HCT116 (cell line): ENCODE measurements at regions not wholly inside any gene's neighbourhood (a gene's known extent, or its start where the extent isn't known, plus 50 kb on each side); places are given as distances from the start of the nearest gene placed in this dataset.

Experiments
- ATAC-seq: fragments of 200-7000 bp; cut with Tn5 transposase; 2 replicates; pipeline ENCODE4 v1.9.1; 2020; ENCODE audit warnings: mild to moderate bottlenecking, moderate library complexity
- BruUV-seq: library from RNA; stranded (reverse); fragments of 400-500 nt; replicated peaks from 2 replicates; lab custom pipeline; 2021; lab: Mats Ljungman, UMichigan
- CTCF ChIA-PET: fragments of 300-600 bp; sonication (Branson Sonifier 250); formaldehyde crosslinking; loops from one replicate; lab custom pipeline; 2021; ENCODE audit warnings: antibody characterized with exemption; lab: Charles Lee
- POLR2A ChIA-PET: fragments of 300-600, 350-600 bp; sonication (Branson Sonifier 250); formaldehyde crosslinking; loops from one replicate; lab custom pipeline; 2021; ENCODE audit warnings: antibody characterized with exemption; lab: Charles Lee
- RAD21 ChIA-PET, 2 experiments: fragments of 300-600 bp; sonication (Branson Sonifier 250); formaldehyde crosslinking; loops; one replicate each; lab custom pipeline; 2023; ENCODE audit warnings: low total read pairs in 2 of 2; ENCODE audit not compliant: uncharacterized antibody in 2 of 2, unreplicated experiment in 2 of 2, low non-redundant PET in 1 of 2; lab: Charles Lee
- DNase-seq: peaks from one replicate; pipeline ENCODE4 v3.0.0-alpha.2; 2010; ENCODE audit warnings: low read depth, low spot score
- H2AFZ ChIP-seq: fragments of 200-600 bp; shearing (Covaris generic), sonication (generic); 2 replicates; pipeline ENCODE4 v1.6.1; 2017; ENCODE audit warnings: low read depth, mixed run types, mixed read lengths, antibody characterized with exemption, low read length; ENCODE audit not compliant: poor library complexity, severe bottlenecking
- H3K27ac ChIP-seq: 2 replicates; pipeline ENCODE4 v1.5.1; 2012; ENCODE audit warnings: low read depth, low read length
- H3K27me3 ChIP-seq: fragments of 200-600 bp; sonication (generic); 2 replicates; pipeline ENCODE4 v1.6.1; 2016; ENCODE audit warnings: mixed run types, low read length, mixed read lengths; ENCODE audit not compliant: insufficient read depth
- H3K36me3 ChIP-seq, 2 experiments: fragments of 200-500 bp in 1 of 2; fragments of 200-600 bp in 1 of 2; sonication (Bioruptor generic) in 1 of 2; sonication (generic) in 1 of 2; 2 replicates each; pipeline versions ENCODE4 v1.5.1 to v1.6.1; 2014 to 2016; ENCODE audit warnings: low read length in 2 of 2, inconsistent platforms in 1 of 2, mixed read lengths in 1 of 2, mixed run types in 1 of 2; ENCODE audit not compliant: insufficient read depth in 2 of 2, control insufficient read depth in 1 of 2
- H3K4me1 ChIP-seq, 2 experiments: fragments of 200-600 bp in 1 of 2; sonication (generic) in 1 of 2; 2 replicates each; pipeline versions ENCODE4 v1.5.1 to v1.6.1; 2012 to 2017; ENCODE audit warnings: low read length in 2 of 2, inconsistent platforms in 1 of 2, mild to moderate bottlenecking in 1 of 2, mixed read lengths in 1 of 2, mixed run types in 1 of 2, moderate library complexity in 1 of 2; ENCODE audit not compliant: insufficient read depth in 2 of 2, control insufficient read depth in 1 of 2
- H3K4me2 ChIP-seq: fragments of 200-600 bp; sonication (generic); 2 replicates; pipeline ENCODE4 v1.6.1; 2017; ENCODE audit warnings: mixed run types, low read length, mixed read lengths
- H3K4me3 ChIP-seq, 2 experiments: fragments of 200-600 bp in 1 of 2; sonication (generic) in 1 of 2; replicated peaks in 1 of 2; 2 replicates each; pipeline ENCODE4 v1.5.1; 2011 to 2016; ENCODE audit warnings: low read length in 2 of 2, control low read depth in 1 of 2, low read depth in 1 of 2, mild to moderate bottlenecking in 1 of 2, mixed read lengths in 1 of 2, mixed run types in 1 of 2
- H3K79me2 ChIP-seq: fragments of 200-600 bp; sonication (generic); 2 replicates; pipeline ENCODE4 v1.6.1; 2017; ENCODE audit warnings: mild to moderate bottlenecking, mixed run types, low read length, moderate library complexity, mixed read lengths; ENCODE audit not compliant: insufficient read depth
- H3K9ac ChIP-seq: fragments of 200-600 bp; sonication (generic); 2 replicates; pipeline ENCODE4 v1.6.1; 2016; ENCODE audit warnings: low read length, mixed read lengths
- H3K9me2 ChIP-seq: fragments of 200-600 bp; sonication (generic), shearing (Covaris generic); 2 replicates; pipeline ENCODE4 v1.6.1; 2017; ENCODE audit warnings: mixed run types, mild to moderate bottlenecking, moderate library complexity; ENCODE audit not compliant: insufficient read depth
- H3K9me3 ChIP-seq, 2 experiments: fragments of 200-500 bp in 1 of 2; fragments of 200-600 bp in 1 of 2; sonication (Bioruptor generic) in 1 of 2; sonication (generic) in 1 of 2; 2 replicates each; pipeline ENCODE4 v1.6.1; 2014 to 2017; ENCODE audit warnings: low read length in 2 of 2, mixed read lengths in 2 of 2, inconsistent platforms in 1 of 2, low read depth in 1 of 2, mild to moderate bottlenecking in 1 of 2, mixed run types in 1 of 2, moderate library complexity in 1 of 2; ENCODE audit not compliant: control insufficient read depth in 1 of 2, insufficient read depth in 1 of 2
- H4K20me1 ChIP-seq: fragments of 200-600 bp; sonication (generic), shearing (Covaris generic); 2 replicates; pipeline ENCODE4 v1.6.1; 2017; ENCODE audit warnings: mixed run types, mild to moderate bottlenecking, moderate library complexity; ENCODE audit not compliant: insufficient read depth
- ATF3 ChIP-seq: IDR thresholded peaks from 2 replicates; pipeline ENCODE4 v1.6.1; 2012
- CBX3 ChIP-seq: IDR thresholded peaks from 2 replicates; pipeline ENCODE4 v1.6.1; 2012; ENCODE audit warnings: low read depth
- CTCF ChIP-seq, 3 experiments: fragments of 200-600 bp in 1 of 3; sonication (generic) in 1 of 3; IDR thresholded peaks in 2 of 3; conservative IDR thresholded peaks in 1 of 3; 2 replicates each; pipeline ENCODE4 v1.5.1; 2012 to 2017; ENCODE audit warnings: low read depth in 2 of 3, low read length in 2 of 3, antibody characterized with exemption in 1 of 3, borderline replicate concordance in 1 of 3, control low read depth in 1 of 3, mild to moderate bottlenecking in 1 of 3, mixed read lengths in 1 of 3, mixed run types in 1 of 3, moderate library complexity in 1 of 3; ENCODE audit not compliant: insufficient read depth in 1 of 3
- EGR1 ChIP-seq: IDR thresholded peaks from 2 replicates; pipeline ENCODE4 v1.6.1; 2012; ENCODE audit warnings: low read depth
- ELF1 ChIP-seq: IDR thresholded peaks from 2 replicates; pipeline ENCODE4 v1.6.1; 2012; ENCODE audit warnings: low read depth, borderline replicate concordance
- EZH2 ChIP-seq: fragments of 200-600 bp; sonication (generic); IDR thresholded peaks from 2 replicates; pipeline ENCODE4 v1.6.1; 2017; ENCODE audit warnings: antibody characterized with exemption, mixed run types
- EZH2phosphoT487 ChIP-seq: fragments of 200-600 bp; IDR thresholded peaks from 2 replicates; pipeline ENCODE4 v1.6.1; 2018; ENCODE audit warnings: antibody characterized with exemption, borderline replicate concordance
- JUND ChIP-seq: IDR thresholded peaks from 2 replicates; pipeline ENCODE4 v1.6.1; 2012
- POLR2A ChIP-seq: IDR thresholded peaks from 2 replicates; pipeline ENCODE4 v1.7.0; 2011; ENCODE audit warnings: borderline replicate concordance; ENCODE audit not compliant: insufficient read depth, insufficient read length; ENCODE audit errors: extremely low read depth
- POLR2AphosphoS5 ChIP-seq: IDR thresholded peaks from 2 replicates; pipeline ENCODE4 v1.6.1; 2011; ENCODE audit warnings: mild to moderate bottlenecking, low read depth, low read length, moderate library complexity
- RAD21 ChIP-seq: IDR thresholded peaks from 2 replicates; pipeline ENCODE4 v1.6.1; 2012; ENCODE audit warnings: low read depth, mild to moderate bottlenecking
- REST ChIP-seq: IDR thresholded peaks from 2 replicates; pipeline ENCODE4 v1.6.1; 2012; ENCODE audit warnings: low read depth
- SIN3A ChIP-seq: IDR thresholded peaks from 2 replicates; pipeline ENCODE4 v1.6.1; 2012; ENCODE audit warnings: low read depth
- SP1 ChIP-seq: IDR thresholded peaks from 2 replicates; pipeline ENCODE4 v1.6.1; 2012; ENCODE audit warnings: low read depth
- YY1 ChIP-seq: IDR thresholded peaks from 2 replicates; pipeline ENCODE4 v1.6.1; 2011; ENCODE audit warnings: low read length, low read depth, moderate library complexity, mild to moderate bottlenecking; ENCODE audit not compliant: insufficient replicate concordance; ENCODE audit errors: extremely low read depth
- ZBTB33 ChIP-seq: IDR thresholded peaks from 2 replicates; pipeline ENCODE4 v1.6.1; 2011; ENCODE audit warnings: mild to moderate bottlenecking, low read length, moderate library complexity; ENCODE audit not compliant: insufficient replicate concordance; ENCODE audit errors: extremely low read depth
- ZFX ChIP-seq: fragments of 450-650 bp; IDR thresholded peaks from 2 replicates; pipeline ENCODE4 v1.6.1; 2017
- ZNF274 ChIP-seq: fragments of 200-500 bp; sonication (Bioruptor generic); IDR thresholded peaks from 2 replicates; pipeline ENCODE4 v1.6.1; 2014; ENCODE audit warnings: mild to moderate bottlenecking, low read depth, low read length, inconsistent platforms
- intact Hi-C: fragments of 100-400 bp; cut with micrococcal nuclease; formaldehyde crosslinking; loops from 2 replicates; pipeline ENCODE4 v1.10.0; 2022

DNA sequence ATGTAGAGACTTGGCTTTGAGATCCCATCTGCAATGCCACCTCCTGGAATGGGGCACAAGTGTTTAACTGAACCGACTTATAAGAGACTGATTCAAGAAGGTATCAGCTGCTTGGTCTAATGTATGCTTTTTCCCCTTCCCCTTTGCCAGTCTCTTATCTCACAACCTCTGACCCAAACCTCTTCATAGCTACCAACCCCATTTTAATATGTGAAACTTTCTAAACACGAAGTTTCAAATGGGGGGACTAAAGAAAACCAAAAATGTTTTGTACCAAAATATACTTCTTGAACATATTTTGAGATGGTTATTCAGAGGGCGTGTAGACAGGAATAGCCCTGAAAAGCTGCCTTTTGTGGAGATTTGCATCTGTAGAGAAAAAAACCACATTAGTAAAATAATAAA is 73.1 kb downstream of the OXSM start:
- Histone ChIP-seq H3K36me3 (no peaks in the 10 kb centered on the region), H3K9ac (no peak overlapping the region), H3K4me3 (no peak overlapping the region), H3K27me3 (no peaks in the 10 kb centered on the region), H3K4me2 (no peak overlapping the region), H3K9me3 (no peaks in the 10 kb centered on the region), H2AFZ (no peak overlapping the region), H3K9me2 (no peaks in the 10 kb centered on the region), H3K79me2 (no peaks in the 10 kb centered on the region), H4K20me1 (no peaks in the 10 kb centered on the region), H3K27ac (no peak overlapping the region), H3K4me1 (no peaks in the 10 kb centered on the region)
- ChIA-PET RAD21 (no interaction called here), POLR2A (no interaction called here), CTCF (no interaction called here)
- DNase-seq (no peak), ATAC-seq (no peak)
- TF ChIP-seq EGR1: no peak
- no peak for TF ChIP-seq ZBTB33
- no peak for TF ChIP-seq EZH2
- TF ChIP-seq CBX3: no peak
- TF ChIP-seq RAD21: no peak
- TF ChIP-seq ZFX: no peak
- TF ChIP-seq CTCF (IDR thresholded peaks at IDR 0.05 in 2 of 3, conservative IDR thresholded peaks at IDR 0.05 in 1 of 3; ENCODE audit: borderline replicate concordance in 1 of 3, insufficient read depth in 1 of 3, low read depth in 2 of 3, low read length in 2 of 3): no peak
- TF ChIP-seq SIN3A: no peak
- TF ChIP-seq ATF3: no peak
- TF ChIP-seq SP1: no peak
- no peak for TF ChIP-seq ZNF274
- TF ChIP-seq REST: no peak
- no peak for TF ChIP-seq JUND
- TF ChIP-seq POLR2A: no peak
- TF ChIP-seq ELF1: no peak
- no peak for TF ChIP-seq POLR2AphosphoS5
- no peak for TF ChIP-seq EZH2phosphoT487
- TF ChIP-seq YY1: no peak
- intact Hi-C loops: no loop called here
- no TSS peak for BruUV-seq
